Glutamatergic neuron (in vitro differentiated cells): ENCODE measurements at regions not wholly inside any gene's neighbourhood (a gene's known extent, or its start where the extent isn't known, plus 50 kb on each side); places are given as distances from the start of the nearest gene placed in this dataset.

Experiments
- DNase-seq: peaks from one replicate; pipeline ENCODE4 v3.0.0; 2022
- H3K27ac Mint-ChIP-seq: one replicate; pipeline ENCODE4 v1.8.0; 2020; ENCODE audit warnings: mild to moderate bottlenecking, mixed read lengths, inconsistent platforms; ENCODE audit not compliant: unreplicated experiment
- H3K27me3 Mint-ChIP-seq: one replicate; pipeline ENCODE4 v1.8.0; 2020; ENCODE audit warnings: mild to moderate bottlenecking, moderate library complexity, mixed read lengths, inconsistent platforms; ENCODE audit not compliant: unreplicated experiment
- H3K36me3 Mint-ChIP-seq: one replicate; pipeline ENCODE4 v1.8.0; 2020; ENCODE audit warnings: mild to moderate bottlenecking, mixed read lengths, inconsistent platforms; ENCODE audit not compliant: unreplicated experiment
- H3K4me1 Mint-ChIP-seq: one replicate; pipeline ENCODE4 v1.8.0; 2020; ENCODE audit warnings: mild to moderate bottlenecking, low read depth, mixed read lengths, inconsistent platforms; ENCODE audit not compliant: unreplicated experiment
- H3K4me3 Mint-ChIP-seq: one replicate; pipeline ENCODE4 v1.8.0; 2020; ENCODE audit warnings: mild to moderate bottlenecking, mixed read lengths, inconsistent platforms; ENCODE audit not compliant: unreplicated experiment
- H3K9me3 Mint-ChIP-seq: one replicate; pipeline ENCODE4 v1.8.0; 2020; ENCODE audit warnings: mild to moderate bottlenecking, moderate library complexity, mixed read lengths, inconsistent platforms; ENCODE audit not compliant: unreplicated experiment
- CTCF ChIP-seq: fragments of 200-600 bp; sonication (generic); IDR thresholded peaks from one replicate; pipeline ENCODE4 v1.5.0; 2021; ENCODE audit not compliant: partially characterized antibody, unreplicated experiment

- no peaks in the 10 kb centered on the region for H3K36me3 Mint-ChIP-seq
- H3K4me3 Mint-ChIP-seq: no peak overlapping the region
- no peak overlapping the region for H3K27ac Mint-ChIP-seq
- no peak for TF ChIP-seq CTCF
- H3K27me3 Mint-ChIP-seq: no peaks in the 10 kb centered on the region
- H3K4me1 Mint-ChIP-seq: no peaks in the 10 kb centered on the region
- no peaks in the 10 kb centered on the region for H3K9me3 Mint-ChIP-seq
- DNase-seq: no peak
Observed at GRCh38 chr6:95071464-95071863, 505.9 kb upstream of the MANEA start.

GRCh38 chr6:95078457-95078856 is 498.9 kb upstream of the MANEA start:
- no peak for TF ChIP-seq CTCF
- no peaks in the 10 kb centered on the region for H3K4me1 Mint-ChIP-seq
- H3K27ac Mint-ChIP-seq: no peak overlapping the region
- no peaks in the 10 kb centered on the region for H3K36me3 Mint-ChIP-seq
- H3K27me3 Mint-ChIP-seq: no peaks in the 10 kb centered on the region
- no peak overlapping the region for H3K4me3 Mint-ChIP-seq
- no peak for DNase-seq
- H3K9me3 Mint-ChIP-seq: no peaks in the 10 kb centered on the region

GRCh38 chr6:95081231-95081630 is 496.1 kb upstream of the MANEA start:
- Mint-ChIP-seq H3K4me3 (no peak overlapping the region), H3K36me3 (no peaks in the 10 kb centered on the region), H3K27ac (no peak overlapping the region), H3K4me1 (no peaks in the 10 kb centered on the region), H3K9me3 (no peaks in the 10 kb centered on the region), H3K27me3 (no peaks in the 10 kb centered on the region)
- DNase-seq: no peak
- TF ChIP-seq CTCF: no peak

- Mint-ChIP-seq H3K4me1 (no peaks in the 10 kb centered on the region), H3K36me3 (no peaks in the 10 kb centered on the region), H3K27me3 (no peaks in the 10 kb centered on the region), H3K4me3 (no peak overlapping the region), H3K9me3 (no peaks in the 10 kb centered on the region), H3K27ac (no peak overlapping the region)
- no peak for DNase-seq
- TF ChIP-seq CTCF: no peak
Observed at GRCh38 chr6:95081949-95082348, 495.4 kb upstream of the MANEA start.

- TF ChIP-seq CTCF: no peak
Observed at GRCh38 chr6:95083506-95083905, 493.8 kb upstream of the MANEA start.

More at GRCh38 chr6:95083506-95083905, 493.8 kb upstream of the MANEA start:
- Mint-ChIP-seq H3K36me3 (no peaks in the 10 kb centered on the region), H3K27ac (no peak overlapping the region), H3K27me3 (no peaks in the 10 kb centered on the region), H3K4me3 (no peak overlapping the region), H3K9me3 (no peaks in the 10 kb centered on the region), H3K4me1 (peaks cover 2% of the 10 kb centered on the region)
- DNase-seq: no peak
